AG04450 (cell line): ENCODE measurements at regions not wholly inside any gene's neighbourhood (a gene's known extent, or its start where the extent isn't known, plus 50 kb on each side); places are given as distances from the start of the nearest gene placed in this dataset.

Experiments used
- CTCF ChIA-PET: fragments of 300-600, 350-600 bp; formaldehyde crosslinking; extraction: SDS; loops from one replicate; lab custom pipeline; 2022; ENCODE audit warnings: antibody characterized with exemption, inconsistent platforms; lab: Charles Lee
- POLR2A ChIA-PET: fragments of 350-600 bp; formaldehyde crosslinking; extraction: SDS; loops from one replicate; lab custom pipeline; 2021; ENCODE audit warnings: antibody characterized with exemption, inconsistent platforms; lab: Yijun Ruan, JAX
- DNase-seq: peaks from one replicate; pipeline ENCODE4 v3.0.0-alpha.2; 2011; ENCODE audit warnings: low read depth, low spot score
- H3K27ac ChIP-seq: one replicate; pipeline ENCODE4 v1.5.1; 2012; ENCODE audit warnings: low read depth, low read length, control low read depth
- H3K27me3 ChIP-seq: one replicate; pipeline ENCODE4 v1.6.0; 2012; ENCODE audit warnings: low read length; ENCODE audit not compliant: control insufficient read depth, insufficient read depth
- H3K4me3 ChIP-seq: 2 replicates; pipeline ENCODE4 v1.5.1; 2011; ENCODE audit warnings: mild to moderate bottlenecking, low read depth, low read length, control low read depth
- H3K9me3 ChIP-seq: 2 replicates; pipeline ENCODE4 v1.5.1; 2012; ENCODE audit warnings: low read length; ENCODE audit not compliant: control insufficient read depth, insufficient read depth
- CTCF ChIP-seq: IDR thresholded peaks from 2 replicates; pipeline ENCODE4 v1.5.1; 2011; ENCODE audit warnings: low read depth, low read length, control low read depth, inconsistent platforms

- CTCF ChIA-PET = no interaction called here
- POLR2A ChIA-PET = no interaction called here
These were observed 157.4 kb upstream of the AMOT start for GRCh38 chrX:112997991-112998390.

GRCh38 chrX:112991801-112992200, 151.2 kb upstream of the AMOT start:
- Histone ChIP-seq H3K27ac (no peak overlapping the region), H3K9me3 (no peaks in the 10 kb centered on the region), H3K4me3 (no peak overlapping the region), H3K27me3 (no peaks in the 10 kb centered on the region)
- DNase-seq = no peak
- POLR2A ChIA-PET = no interaction called here
- TF ChIP-seq CTCF = no peak
- CTCF ChIA-PET = no interaction called here

More at GRCh38 chrX:112997991-112998390, 157.4 kb upstream of the AMOT start:
- TF ChIP-seq CTCF = no peak
- no peak overlapping the region for H3K4me3 ChIP-seq
- no peak overlapping the region for H3K27ac ChIP-seq
- DNase-seq = no peak
- no peaks in the 10 kb centered on the region for H3K9me3 ChIP-seq
- no peaks in the 10 kb centered on the region for H3K27me3 ChIP-seq

GRCh38 chrX:112979879-112980278, 139.2 kb upstream of the AMOT start:
- DNase-seq = no peak
- no peak overlapping the region for H3K27ac ChIP-seq
- H3K9me3 ChIP-seq = no peaks in the 10 kb centered on the region
- no peak overlapping the region for H3K4me3 ChIP-seq
- CTCF ChIA-PET = no interaction called here
- POLR2A ChIA-PET = no interaction called here
- TF ChIP-seq CTCF = no peak
- no peaks in the 10 kb centered on the region for H3K27me3 ChIP-seq

DNA sequence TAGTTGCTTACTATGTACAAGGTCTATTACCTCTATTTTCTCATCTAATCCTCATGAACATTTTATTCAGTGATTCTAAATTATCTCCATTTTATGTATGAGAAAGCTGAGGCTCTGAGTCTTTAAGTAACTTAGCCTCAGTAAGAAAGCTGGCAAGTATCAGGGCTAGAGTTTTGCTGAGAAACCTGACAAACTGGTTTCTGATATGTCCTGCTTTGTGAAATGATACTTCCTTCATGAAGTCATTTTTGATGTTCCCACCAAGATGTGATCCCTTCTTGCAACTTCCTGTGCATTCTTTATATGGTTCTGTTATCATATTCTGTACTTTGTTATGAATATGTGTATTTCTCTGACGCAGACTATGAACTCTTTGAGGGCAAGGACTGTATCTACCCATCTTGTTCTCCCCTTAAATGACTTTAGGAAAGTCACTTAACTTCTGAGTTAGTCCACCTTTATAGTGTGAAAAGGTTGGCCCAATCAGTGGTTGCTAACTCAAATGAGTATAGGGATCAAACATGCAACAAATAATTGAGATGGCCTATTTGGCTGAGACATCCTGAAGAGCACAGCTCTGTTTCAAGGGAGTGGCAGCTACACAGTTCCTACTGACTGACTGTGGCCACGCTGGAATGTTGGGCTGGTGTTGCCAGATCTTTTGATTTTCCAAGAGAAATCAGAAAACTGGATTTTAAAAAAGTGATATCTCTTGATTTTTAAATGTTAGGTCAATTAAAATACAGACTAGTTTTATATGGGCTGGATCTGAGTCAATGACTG, 127.9 kb upstream of the AMOT start:
- H3K4me3 ChIP-seq = no peak overlapping the region
- no peak overlapping the region for H3K27ac ChIP-seq
- ChIA-PET POLR2A (no interaction called here), CTCF (no interaction called here)
- H3K27me3 ChIP-seq = no peaks in the 10 kb centered on the region
- TF ChIP-seq CTCF = no peak
- no peaks in the 10 kb centered on the region for H3K9me3 ChIP-seq
- no peak for DNase-seq

DNA sequence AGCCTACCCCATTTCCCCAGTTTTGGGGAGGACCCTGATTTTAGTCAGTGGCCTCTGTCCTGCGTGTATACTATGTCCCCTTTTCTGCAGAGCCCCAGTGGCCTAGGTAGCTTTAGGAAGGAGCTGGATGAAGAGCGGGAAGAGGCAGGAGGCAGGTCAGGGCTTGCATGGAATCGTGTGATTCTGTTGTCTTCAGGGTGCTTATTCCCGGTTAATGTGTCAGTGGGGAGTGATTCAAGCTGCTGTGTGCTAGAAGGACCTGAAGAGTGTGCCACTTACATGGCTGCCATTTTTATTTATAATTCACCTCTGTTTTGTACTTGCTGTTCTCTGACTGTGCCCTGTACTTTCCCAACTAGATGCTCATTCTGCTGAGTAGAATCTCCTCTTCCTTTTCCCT, 127.3 kb upstream of the AMOT start:
- no peak for DNase-seq
- ChIA-PET POLR2A (no interaction called here), CTCF (no interaction called here)
- no peaks in the 10 kb centered on the region for H3K27me3 ChIP-seq
- no peaks in the 10 kb centered on the region for H3K9me3 ChIP-seq
- no peak overlapping the region for H3K4me3 ChIP-seq
- no peak for TF ChIP-seq CTCF
- H3K27ac ChIP-seq = no peak overlapping the region
